ENCODE measurements at regions not wholly inside any gene's neighbourhood (a gene's known extent, or its start where the extent isn't known, plus 50 kb on each side); places are given as distances from the start of the nearest gene placed in this dataset.

DNA sequence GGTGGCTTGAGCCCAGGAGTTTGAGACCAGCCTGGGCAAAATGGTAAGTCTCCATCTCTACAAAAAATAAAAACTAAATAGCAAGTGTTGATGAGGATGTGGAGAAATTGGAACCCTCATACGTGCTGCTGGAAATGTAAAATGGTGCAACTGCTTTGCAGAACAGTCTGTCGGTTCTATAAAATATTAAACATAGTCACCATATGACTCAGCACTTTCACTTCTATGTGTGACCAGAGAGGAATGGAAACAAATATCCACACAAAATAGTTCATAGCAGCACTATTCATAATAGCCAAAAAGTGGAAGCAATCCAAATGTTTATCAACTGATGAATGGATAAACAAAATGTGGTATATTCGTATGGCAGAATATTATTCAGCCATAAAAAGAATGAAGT is 60.8 kb upstream of the FMR1 start:
- TF ChIP-seq, protein P1, sequence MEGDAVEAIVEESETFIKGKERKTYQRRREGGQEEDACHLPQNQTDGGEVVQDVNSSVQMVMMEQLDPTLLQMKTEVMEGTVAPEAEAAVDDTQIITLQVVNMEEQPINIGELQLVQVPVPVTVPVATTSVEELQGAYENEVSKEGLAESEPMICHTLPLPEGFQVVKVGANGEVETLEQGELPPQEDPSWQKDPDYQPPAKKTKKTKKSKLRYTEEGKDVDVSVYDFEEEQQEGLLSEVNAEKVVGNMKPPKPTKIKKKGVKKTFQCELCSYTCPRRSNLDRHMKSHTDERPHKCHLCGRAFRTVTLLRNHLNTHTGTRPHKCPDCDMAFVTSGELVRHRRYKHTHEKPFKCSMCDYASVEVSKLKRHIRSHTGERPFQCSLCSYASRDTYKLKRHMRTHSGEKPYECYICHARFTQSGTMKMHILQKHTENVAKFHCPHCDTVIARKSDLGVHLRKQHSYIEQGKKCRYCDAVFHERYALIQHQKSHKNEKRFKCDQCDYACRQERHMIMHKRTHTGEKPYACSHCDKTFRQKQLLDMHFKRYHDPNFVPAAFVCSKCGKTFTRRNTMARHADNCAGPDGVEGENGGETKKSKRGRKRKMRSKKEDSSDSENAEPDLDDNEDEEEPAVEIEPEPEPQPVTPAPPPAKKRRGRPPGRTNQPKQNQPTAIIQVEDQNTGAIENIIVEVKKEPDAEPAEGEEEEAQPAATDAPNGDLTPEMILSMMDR (IDR thresholded peaks at IDR 0.05; ENCODE audit: control extremely low read depth, extremely low read depth, low read depth, missing control alignments), result no peak
- no peak for DNase-seq (ENCODE audit: extremely low spot score)
- ChIA-PET CTCF (no interaction called here), POLR2A (no interaction called here)

DNA sequence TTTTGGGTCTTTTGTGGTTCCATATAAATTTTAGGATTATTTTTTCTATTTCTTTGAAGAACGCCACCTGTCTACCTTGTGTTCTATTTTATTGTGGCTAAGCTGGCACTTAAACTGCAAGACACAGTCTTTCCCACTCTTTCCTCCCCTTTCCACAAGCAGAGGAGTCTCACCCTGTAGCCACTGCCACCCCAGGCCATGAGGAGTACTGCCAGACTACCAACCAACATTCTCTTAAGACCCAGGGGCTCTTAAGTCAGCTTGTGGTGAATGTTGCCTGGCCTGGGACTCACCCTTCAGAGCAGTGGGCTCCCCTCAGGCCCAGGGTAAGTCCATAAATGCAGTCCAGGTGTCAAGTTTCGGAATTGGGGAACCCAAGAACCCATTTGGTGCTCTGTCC is 58.0 kb upstream of the FMR1 start:
- ChIA-PET POLR2A (no interaction called here), CTCF (no interaction called here)
- TF ChIP-seq, protein P1 (IDR thresholded peaks at IDR 0.05; ENCODE audit: control extremely low read depth, extremely low read depth, low read depth, missing control alignments), result no peak
- no peak for DNase-seq (ENCODE audit: extremely low spot score)

DNA sequence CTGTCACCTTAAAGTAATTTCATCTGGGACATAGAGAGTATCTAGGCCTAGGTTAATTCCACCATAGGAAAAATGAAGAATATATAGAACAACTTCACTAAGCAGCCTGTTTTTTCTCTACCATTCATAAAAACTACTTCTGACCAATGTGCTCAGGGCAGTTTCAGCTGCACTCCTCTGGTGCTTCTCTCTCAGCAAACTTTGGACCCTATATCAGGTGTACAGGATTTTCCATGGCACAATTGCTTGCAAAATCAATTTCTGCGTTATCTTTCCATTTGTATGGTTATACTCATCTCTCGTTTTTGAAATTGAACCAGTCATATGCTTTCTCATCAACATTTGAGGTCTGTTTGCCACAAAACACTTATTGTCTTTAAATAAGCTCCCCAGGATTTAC is 52.1 kb upstream of the FMR1 start:
- no peak for DNase-seq (ENCODE audit: extremely low spot score)
- ChIA-PET CTCF (no interaction called here), POLR2A (no interaction called here)
- TF ChIP-seq, protein P1 (IDR thresholded peaks at IDR 0.05; ENCODE audit: control extremely low read depth, extremely low read depth, low read depth, missing control alignments), result no peak

Data from GM10248 (cell line).